Osteoblast (primary cell): ENCODE measurements at regions not wholly inside any gene's neighbourhood (a gene's known extent, or its start where the extent isn't known, plus 50 kb on each side); places are given as distances from the start of the nearest gene placed in this dataset.

ENCODE experiments used
- DNase-seq: peaks from one replicate; pipeline ENCODE4 v3.0.0; 2011; ENCODE audit warnings: low spot score, mixed read lengths; ENCODE audit not compliant: insufficient read length; ENCODE audit errors: missing footprints
- H2AFZ ChIP-seq: 2 replicates; pipeline ENCODE4 v1.6.0; 2011; ENCODE audit warnings: mild to moderate bottlenecking, low read length
- H3K27ac ChIP-seq: 2 replicates; pipeline ENCODE4 v1.5.1; 2011; ENCODE audit warnings: mild to moderate bottlenecking, low read depth, low read length, moderate library complexity
- H3K27me3 ChIP-seq: 2 replicates; pipeline ENCODE4 v1.6.0; 2012; ENCODE audit warnings: mild to moderate bottlenecking, control low read depth, inconsistent platforms, low read length, moderate library complexity; ENCODE audit not compliant: insufficient read depth
- H3K36me3 ChIP-seq: 2 replicates; pipeline ENCODE4 v1.5.1; 2011; ENCODE audit warnings: mild to moderate bottlenecking, low read length, control low read depth, moderate library complexity; ENCODE audit not compliant: insufficient read depth
- H3K4me1 ChIP-seq: 2 replicates; pipeline ENCODE4 v1.5.1; 2011; ENCODE audit warnings: mild to moderate bottlenecking, low read length, control low read depth, moderate library complexity; ENCODE audit not compliant: insufficient read depth
- H3K4me2 ChIP-seq: 2 replicates; pipeline ENCODE4 v1.6.0; 2011; ENCODE audit warnings: mild to moderate bottlenecking, low read length; ENCODE audit not compliant: insufficient read depth
- H3K4me3 ChIP-seq: fragments of 200-600 bp; sonication (generic); 3 replicates; pipeline ENCODE4 v1.5.1; 2012; ENCODE audit warnings: mild to moderate bottlenecking, low read length, inconsistent platforms; ENCODE audit not compliant: insufficient read depth
- H3K79me2 ChIP-seq: 2 replicates; pipeline ENCODE4 v1.6.0; 2012; ENCODE audit warnings: mild to moderate bottlenecking, low read length, control low read depth, inconsistent platforms; ENCODE audit not compliant: insufficient read depth
- H3K9me3 ChIP-seq: 2 replicates; pipeline ENCODE4 v1.5.1; 2011; ENCODE audit warnings: low read depth, low read length, control low read depth
- H4K20me1 ChIP-seq: 2 replicates; pipeline ENCODE4 v1.6.0; 2012; ENCODE audit warnings: mild to moderate bottlenecking, low read length, control low read depth; ENCODE audit not compliant: insufficient read depth
- TF ChIP-seq, protein P1 (sequence below): IDR thresholded peaks from 2 replicates; pipeline ENCODE4 v1.5.1; 2011; ENCODE audit warnings: mild to moderate bottlenecking, low read depth, low read length, moderate library complexity; ENCODE audit errors: extremely low read depth

DNA sequence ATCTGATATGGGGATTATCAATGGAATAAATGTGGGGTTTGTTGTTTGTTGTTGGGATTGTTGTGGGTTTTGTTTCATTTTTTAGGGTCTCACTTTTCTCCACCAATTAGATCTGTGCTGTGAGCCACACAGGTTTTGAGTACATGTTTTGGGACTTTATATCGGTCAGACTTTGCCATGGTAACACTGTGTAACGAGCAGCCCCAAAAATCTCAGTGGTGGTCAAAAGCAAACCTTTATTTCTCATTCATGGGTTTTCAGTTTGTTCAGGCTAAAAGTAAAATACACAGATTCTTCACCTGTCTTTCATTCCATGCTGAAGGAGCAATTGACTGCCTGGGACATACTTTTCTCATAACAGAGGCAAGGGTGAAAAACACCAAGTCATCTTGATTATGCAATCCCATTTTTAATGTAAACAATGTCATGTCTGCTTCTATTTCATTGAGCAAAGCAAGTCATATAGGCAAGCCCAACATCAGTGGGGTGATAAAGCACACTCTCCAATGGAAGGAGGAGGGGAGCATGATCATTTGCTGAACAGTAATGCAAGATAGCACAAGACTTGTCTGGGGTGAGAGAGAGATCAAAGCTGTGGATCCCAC is 101.1 kb upstream of the PLCB4 start:
- H3K27ac ChIP-seq: no peak overlapping the region
- H3K9me3 ChIP-seq: no peaks in the 10 kb centered on the region
- H4K20me1 ChIP-seq: no peaks in the 10 kb centered on the region
- H3K79me2 ChIP-seq: no peaks in the 10 kb centered on the region
- H2AFZ ChIP-seq: no peak overlapping the region
- H3K36me3 ChIP-seq: no peaks in the 10 kb centered on the region
- no peak overlapping the region for H3K4me3 ChIP-seq
- no peaks in the 10 kb centered on the region for H3K27me3 ChIP-seq
- no peaks in the 10 kb centered on the region for H3K4me1 ChIP-seq
- TF ChIP-seq, protein P1, sequence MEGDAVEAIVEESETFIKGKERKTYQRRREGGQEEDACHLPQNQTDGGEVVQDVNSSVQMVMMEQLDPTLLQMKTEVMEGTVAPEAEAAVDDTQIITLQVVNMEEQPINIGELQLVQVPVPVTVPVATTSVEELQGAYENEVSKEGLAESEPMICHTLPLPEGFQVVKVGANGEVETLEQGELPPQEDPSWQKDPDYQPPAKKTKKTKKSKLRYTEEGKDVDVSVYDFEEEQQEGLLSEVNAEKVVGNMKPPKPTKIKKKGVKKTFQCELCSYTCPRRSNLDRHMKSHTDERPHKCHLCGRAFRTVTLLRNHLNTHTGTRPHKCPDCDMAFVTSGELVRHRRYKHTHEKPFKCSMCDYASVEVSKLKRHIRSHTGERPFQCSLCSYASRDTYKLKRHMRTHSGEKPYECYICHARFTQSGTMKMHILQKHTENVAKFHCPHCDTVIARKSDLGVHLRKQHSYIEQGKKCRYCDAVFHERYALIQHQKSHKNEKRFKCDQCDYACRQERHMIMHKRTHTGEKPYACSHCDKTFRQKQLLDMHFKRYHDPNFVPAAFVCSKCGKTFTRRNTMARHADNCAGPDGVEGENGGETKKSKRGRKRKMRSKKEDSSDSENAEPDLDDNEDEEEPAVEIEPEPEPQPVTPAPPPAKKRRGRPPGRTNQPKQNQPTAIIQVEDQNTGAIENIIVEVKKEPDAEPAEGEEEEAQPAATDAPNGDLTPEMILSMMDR: no peak
- H3K4me2 ChIP-seq: no peak overlapping the region
- no peak for DNase-seq

DNA sequence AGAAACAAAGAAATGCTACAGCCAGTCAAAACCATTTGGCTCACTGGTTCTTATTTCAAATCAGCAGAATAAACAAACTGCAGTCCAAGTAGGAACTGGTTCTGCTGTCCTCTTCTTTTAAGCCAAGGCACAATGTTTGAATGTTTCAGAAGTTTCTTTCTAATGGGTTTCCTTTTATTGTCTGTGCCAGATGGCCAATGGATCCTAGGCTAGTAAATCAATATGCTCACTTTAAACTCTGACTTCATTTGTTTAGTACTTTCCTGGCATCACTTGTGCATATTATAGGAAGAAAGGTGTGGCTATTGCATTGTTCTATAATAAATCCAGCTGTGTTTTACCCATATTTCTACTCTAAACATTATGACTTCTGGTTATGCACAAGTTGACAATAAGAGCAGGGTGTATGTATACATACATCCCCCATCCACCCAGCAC is 99.7 kb upstream of the PLCB4 start:
- no peak overlapping the region for H3K4me2 ChIP-seq
- TF ChIP-seq, protein P1: no peak
- no peaks in the 10 kb centered on the region for H3K36me3 ChIP-seq

DNA sequence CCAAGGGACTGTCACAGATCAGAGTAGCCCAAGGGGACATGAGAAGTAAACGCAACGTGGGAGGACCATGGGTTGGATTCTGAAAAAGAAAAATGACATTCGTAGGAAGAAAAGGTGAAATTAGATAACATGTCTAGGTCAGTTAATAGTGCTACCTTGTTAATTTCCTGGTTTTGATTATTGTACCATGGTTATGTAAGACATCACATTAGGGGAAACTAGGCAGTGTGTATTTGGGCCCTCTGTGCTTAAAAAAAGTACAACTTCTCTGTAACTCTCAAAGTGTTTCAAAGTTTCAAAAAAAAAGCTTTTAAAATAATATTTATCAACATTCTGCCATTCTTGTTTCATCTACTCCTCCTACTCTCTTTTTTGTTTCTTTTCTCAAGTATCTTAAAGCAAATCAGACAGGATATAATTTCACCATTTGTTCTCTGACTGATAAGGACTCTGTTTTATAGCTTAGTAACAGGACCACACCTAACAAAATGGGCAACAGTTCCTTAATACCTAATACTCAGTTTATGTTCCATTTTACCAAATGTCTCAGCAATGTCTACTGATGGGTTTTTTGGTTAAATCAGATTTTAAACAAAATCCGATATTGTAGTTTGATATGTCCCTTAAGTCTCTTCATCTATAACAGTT is 97.1 kb upstream of the PLCB4 start:
- no peaks in the 10 kb centered on the region for H3K79me2 ChIP-seq
- TF ChIP-seq, protein P1: no peak
- H4K20me1 ChIP-seq: no peaks in the 10 kb centered on the region
- no peaks in the 10 kb centered on the region for H3K27me3 ChIP-seq
- no peak overlapping the region for H3K4me2 ChIP-seq
- no peaks in the 10 kb centered on the region for H3K36me3 ChIP-seq
- no peak overlapping the region for H2AFZ ChIP-seq
- DNase-seq: no peak
- H3K9me3 ChIP-seq: no peaks in the 10 kb centered on the region
- no peaks in the 10 kb centered on the region for H3K4me1 ChIP-seq
- no peak overlapping the region for H3K27ac ChIP-seq
- no peak overlapping the region for H3K4me3 ChIP-seq

More for the DNA sequence above, 99.7 kb upstream of the PLCB4 start:
- Histone ChIP-seq H3K9me3 (no peaks in the 10 kb centered on the region), H3K4me1 (no peaks in the 10 kb centered on the region), H3K4me3 (no peak overlapping the region), H4K20me1 (no peaks in the 10 kb centered on the region), H3K79me2 (no peaks in the 10 kb centered on the region), H3K27ac (no peak overlapping the region), H2AFZ (no peak overlapping the region), H3K27me3 (no peaks in the 10 kb centered on the region)
- no peak for DNase-seq

DNA sequence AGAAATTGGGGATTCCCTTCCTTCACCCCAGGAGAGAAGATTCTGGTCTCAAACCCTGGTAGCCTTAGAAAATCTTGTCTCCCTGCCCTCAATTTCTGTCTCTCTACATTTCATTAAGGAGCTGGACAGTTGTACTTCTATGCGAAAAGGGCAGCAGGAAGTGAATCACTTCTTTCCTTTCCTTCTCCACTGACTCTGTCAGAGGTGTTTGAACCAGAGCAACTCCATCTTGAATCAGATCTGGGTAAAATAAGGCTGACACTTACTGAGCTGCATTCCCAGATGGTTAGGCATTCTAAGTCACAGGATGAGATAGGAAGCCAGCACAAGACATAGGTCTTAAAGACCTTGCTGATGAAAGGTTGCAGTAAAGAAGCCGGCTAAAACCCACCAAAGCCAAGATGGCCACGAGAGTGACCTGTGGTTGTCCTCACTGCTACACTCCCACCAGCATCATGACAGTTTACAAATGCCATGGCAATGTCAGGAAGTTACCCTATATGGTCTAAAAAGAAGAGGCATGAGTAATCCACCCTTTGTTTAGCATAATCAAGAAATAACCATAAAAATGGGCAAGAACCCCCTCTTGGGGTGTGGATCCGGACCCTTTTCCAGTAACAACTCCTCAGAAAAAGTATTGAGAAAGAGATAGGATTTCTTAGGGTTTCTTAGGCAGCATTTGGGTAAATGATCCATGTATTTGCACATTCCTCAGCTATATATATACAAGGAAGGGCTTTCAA is 95.8 kb upstream of the PLCB4 start:
- H3K27me3 ChIP-seq: no peaks in the 10 kb centered on the region
- no peak overlapping the region for H3K4me3 ChIP-seq
- H4K20me1 ChIP-seq: no peaks in the 10 kb centered on the region
- TF ChIP-seq, protein P1: no peak
- no peaks in the 10 kb centered on the region for H3K79me2 ChIP-seq
- H3K9me3 ChIP-seq: no peaks in the 10 kb centered on the region
- no peak for DNase-seq
- no peak overlapping the region for H3K27ac ChIP-seq
- no peaks in the 10 kb centered on the region for H3K36me3 ChIP-seq
- no peak overlapping the region for H3K4me2 ChIP-seq
- H2AFZ ChIP-seq: no peak overlapping the region
- no peaks in the 10 kb centered on the region for H3K4me1 ChIP-seq
